HG03432 (cell line): ENCODE measurements at regions not wholly inside any gene's neighbourhood (a gene's known extent, or its start where the extent isn't known, plus 50 kb on each side); places are given as distances from the start of the nearest gene placed in this dataset.
"Not testable (repeated sequence)": the region's sequence is repeated elsewhere in the genome, so short reads cannot be mapped to it uniquely, and the experiment has no call there.

ENCODE experiments used
- ATAC-seq: cut with Tn5 transposase; IDR thresholded peaks from one replicate; pipeline ENCODE4 v1.9.1; 2021; ENCODE audit warnings: mild to moderate bottlenecking, moderate library complexity; ENCODE audit not compliant: unreplicated experiment

- no peak for ATAC-seq
These were observed 998.7 kb downstream of the NCAM2 start for GRCh38 chr21:21996891-21997290.

- ATAC-seq = no peak
These were observed 999.5 kb downstream of the NCAM2 start for GRCh38 chr21:21997390-21998333.

- no peak for ATAC-seq
These were observed 1021.6 kb downstream of the NCAM2 start for GRCh38 chr21:22019766-22020165.

GRCh38 chr21:22020221-22020620, 1022.0 kb downstream of the NCAM2 start:
- no peak for ATAC-seq

GRCh38 chr21:22023896-22024295, 1025.7 kb downstream of the NCAM2 start:
- not testable (repeated sequence) for ATAC-seq

- no peak for ATAC-seq
These were observed 1046.2 kb downstream of the NCAM2 start for GRCh38 chr21:22044431-22044830.

GRCh38 chr21:22046576-22046975, 1048.4 kb downstream of the NCAM2 start:
- ATAC-seq = no peak

GRCh38 chr21:22056904-22057303, 1058.7 kb downstream of the NCAM2 start:
- no peak for ATAC-seq

GRCh38 chr21:22062472-22063139, 1064.4 kb downstream of the NCAM2 start:
- ATAC-seq = no peak

- ATAC-seq = no peak
These were observed 1064.9 kb downstream of the NCAM2 start for GRCh38 chr21:22063140-22063539.

GRCh38 chr21:22076471-22076870, 1078.3 kb downstream of the NCAM2 start:
- no peak for ATAC-seq

- peak; percentile 78 for ATAC-seq
These were observed 1085.7 kb downstream of the NCAM2 start for GRCh38 chr21:22083899-22084298.

- no peak for ATAC-seq
These were observed 1098.1 kb downstream of the NCAM2 start for GRCh38 chr21:22096314-22096713.

GRCh38 chr21:22106720-22107410, 1108.7 kb downstream of the NCAM2 start:
- ATAC-seq = no peak

GRCh38 chr21:22115746-22116145, 1117.5 kb downstream of the NCAM2 start:
- ATAC-seq = no peak

- ATAC-seq = no peak
These were observed 1122.5 kb downstream of the NCAM2 start for GRCh38 chr21:22120616-22121266.

GRCh38 chr21:22125581-22125980, 1127.4 kb downstream of the NCAM2 start:
- ATAC-seq = no peak

GRCh38 chr21:22128671-22129070, 1130.5 kb downstream of the NCAM2 start:
- no peak for ATAC-seq

GRCh38 chr21:22132358-22133071, 1134.3 kb downstream of the NCAM2 start:
- no peak for ATAC-seq

GRCh38 chr21:22136740-22137139, 1138.5 kb downstream of the NCAM2 start:
- ATAC-seq = no peak
